ENCODE measurements at regions not wholly inside any gene's neighbourhood (a gene's known extent, or its start where the extent isn't known, plus 50 kb on each side); places are given as distances from the start of the nearest gene placed in this dataset.

DNA sequence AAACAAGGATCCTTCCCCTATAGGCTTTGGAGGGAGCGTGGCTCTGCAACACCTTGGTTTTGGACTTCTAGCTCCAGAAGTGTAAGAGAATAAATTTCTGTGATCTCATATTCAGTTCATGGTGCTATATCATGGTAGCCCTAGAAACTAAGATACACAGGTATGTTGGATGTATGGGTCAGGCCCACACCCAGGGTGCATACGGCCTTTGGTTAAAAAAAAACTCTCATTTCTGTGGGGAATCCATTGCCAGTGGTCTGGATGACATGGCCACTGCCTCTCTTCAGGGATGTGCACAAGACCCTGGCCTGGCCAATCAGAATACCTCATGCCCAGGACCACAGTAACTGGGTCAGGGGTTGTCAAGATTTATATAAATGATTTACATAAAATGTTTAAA is 56.8 kb upstream of the CD34 start:
- no peak for DNase-seq
- Mint-ChIP-seq H3K4me3 (no peak overlapping the region), H3K36me3 (ENCODE audit: low read depth) (no peaks in the 10 kb centered on the region), H3K27ac (no peak overlapping the region), H3K27me3 (peaks cover 7% of the 10 kb centered on the region), H3K9me3 (no peaks in the 10 kb centered on the region), H3K4me1 (ENCODE audit: low read depth) (peaks cover 1% of the 10 kb centered on the region)
- no peak for TF ChIP-seq CTCF (IDR thresholded peaks at IDR 0.05)
- POLR2A ChIA-PET: no interaction called here
- intact Hi-C loops (cut with micrococcal nuclease): no loop called here
- ATAC-seq: no peak
- CTCF ChIA-PET: interaction anchor here (0.7 kb wide), 1 partner anchor 147 kb away, joined by 3 read pairs; no protein-coding TSS in a partner anchor

DNA sequence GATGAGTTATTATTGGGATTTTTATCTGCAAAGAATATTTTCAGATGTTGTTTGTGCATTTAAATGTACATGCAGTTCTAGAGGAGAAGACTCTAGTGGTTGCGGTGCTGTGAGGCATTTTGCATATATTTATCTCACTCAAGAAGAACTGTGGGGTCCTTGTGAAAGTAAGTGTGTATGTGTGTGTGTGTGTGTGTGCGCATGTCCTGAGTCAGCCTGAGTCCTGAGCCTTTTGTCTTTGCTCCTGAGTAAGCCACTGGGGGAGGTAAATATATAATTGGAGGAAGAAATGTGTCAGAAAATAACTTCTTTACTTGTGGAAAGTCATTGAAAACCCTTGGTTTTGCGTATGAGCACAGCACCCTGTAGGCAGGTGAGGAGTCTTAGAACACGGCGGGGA is 55.6 kb upstream of the CD34 start:
- ChIA-PET POLR2A (no interaction called here), CTCF (no interaction called here)
- H3K36me3 Mint-ChIP-seq (ENCODE audit: low read depth): no peaks in the 10 kb centered on the region
- H3K4me3 Mint-ChIP-seq: no peak overlapping the region
- peaks cover 5% of the 10 kb centered on the region for H3K27me3 Mint-ChIP-seq
- no peaks in the 10 kb centered on the region for H3K9me3 Mint-ChIP-seq
- TF ChIP-seq CTCF (IDR thresholded peaks at IDR 0.05): no peak
- DNase-seq (no peak), ATAC-seq (no peak)
- intact Hi-C loops (cut with micrococcal nuclease): no loop called here
- peaks cover 4% of the 10 kb centered on the region for H3K4me1 Mint-ChIP-seq (ENCODE audit: low read depth)
- H3K27ac Mint-ChIP-seq: no peak overlapping the region

DNA sequence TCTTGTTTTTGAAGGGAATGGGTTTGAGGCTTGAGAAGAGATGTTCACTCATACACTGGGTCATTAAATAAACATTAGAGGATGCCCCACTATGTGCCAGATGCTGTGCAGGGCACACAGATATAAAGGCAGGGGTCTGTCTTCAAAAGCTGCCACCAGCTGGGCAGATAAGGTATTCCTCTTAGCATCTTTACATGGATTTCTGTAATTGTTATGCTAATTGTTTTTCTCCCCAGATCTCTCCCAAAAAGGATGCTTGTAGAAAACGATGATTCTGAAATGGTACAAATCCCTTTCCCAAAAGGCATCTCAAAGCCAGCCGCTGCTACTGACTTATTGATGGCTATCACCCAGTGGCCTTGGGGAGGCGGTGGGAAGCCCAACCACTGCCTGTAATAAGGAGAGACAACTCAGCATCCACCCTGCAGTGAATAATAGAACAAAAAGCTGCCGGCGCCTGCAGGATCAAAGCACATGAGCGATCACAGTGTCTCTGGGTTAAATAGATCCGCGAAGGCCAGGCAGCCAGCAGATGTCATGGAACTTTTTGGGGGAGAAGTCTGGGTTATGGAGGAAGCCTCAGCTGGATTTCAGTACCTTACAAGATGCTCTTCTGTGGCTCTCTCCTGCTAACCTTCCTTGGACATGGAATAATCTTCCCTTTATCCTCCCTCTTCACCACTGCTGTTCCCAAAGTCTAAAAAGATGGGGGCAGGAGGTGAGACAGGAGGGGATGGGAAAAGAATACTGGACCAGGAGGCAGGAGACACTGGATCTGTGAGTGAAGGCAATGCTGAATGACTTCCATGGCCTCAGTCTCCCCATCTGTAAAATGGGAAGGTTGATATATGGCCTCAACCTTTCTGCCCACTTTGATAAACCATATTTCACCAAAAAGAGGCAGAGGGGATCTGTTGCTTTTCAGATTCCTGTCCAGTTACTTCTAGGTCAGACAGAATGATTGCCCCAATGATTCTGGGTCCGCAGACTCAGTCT is 54.8 kb upstream of the CD34 start:
- no peak overlapping the region for H3K4me3 Mint-ChIP-seq
- ChIA-PET CTCF (interaction anchor here (0.8 to 10.0 kb wide), 5 partner anchors 69 to 168 kb away, joined by 3 to 253 read pairs (median 41); no protein-coding TSS in a partner anchor), POLR2A (no interaction called here)
- ATAC-seq: no peak
- H3K27me3 Mint-ChIP-seq: peaks cover 10% of the 10 kb centered on the region
- H3K4me1 Mint-ChIP-seq (ENCODE audit: low read depth): peaks cover 4% of the 10 kb centered on the region
- H3K9me3 Mint-ChIP-seq: no peaks in the 10 kb centered on the region
- H3K36me3 Mint-ChIP-seq (ENCODE audit: low read depth): no peaks in the 10 kb centered on the region
- intact Hi-C loops (cut with micrococcal nuclease): no loop called here
- DNase-seq: no peak
- no peak overlapping the region for H3K27ac Mint-ChIP-seq
- TF ChIP-seq CTCF (IDR thresholded peaks at IDR 0.05): no peak

DNA sequence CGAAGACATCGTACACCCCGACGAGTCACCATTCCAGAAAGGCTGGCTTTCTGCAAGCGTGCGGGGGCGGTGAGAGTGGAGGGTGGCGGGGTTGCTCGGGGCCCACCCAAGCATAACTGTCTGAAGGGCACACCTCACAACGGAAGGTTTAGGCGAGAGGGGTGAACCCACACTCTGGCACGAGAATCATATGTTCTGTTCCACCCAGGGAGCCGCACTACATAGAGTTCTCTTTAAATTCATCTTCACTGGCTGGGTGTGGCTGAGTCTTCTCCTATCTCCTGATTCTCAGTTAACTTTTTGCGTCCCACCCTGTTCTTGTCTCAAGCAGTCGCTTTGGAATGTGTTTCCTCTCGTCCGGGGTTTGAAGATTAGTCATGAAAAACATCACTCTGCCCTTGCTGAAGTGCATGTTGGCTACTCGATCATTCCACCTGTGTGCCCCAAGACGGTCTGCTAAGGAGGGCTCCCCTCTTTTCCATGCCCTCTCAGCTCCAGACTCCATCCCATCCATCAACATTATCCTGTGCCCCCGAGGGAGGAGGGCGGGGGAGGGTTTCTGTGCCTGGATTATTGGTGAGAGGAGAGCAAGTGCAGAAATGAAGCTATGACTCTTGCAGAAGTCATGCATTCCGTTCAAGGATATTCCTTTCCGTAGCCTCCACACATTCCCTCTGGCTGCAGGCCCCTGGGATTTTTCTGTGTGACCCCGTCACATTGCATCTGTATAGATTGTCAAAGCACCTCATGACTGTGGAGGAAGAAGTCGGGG is 53.5 kb upstream of the CD34 start:
- CTCF ChIA-PET: interaction anchor here (0.6 to 10.0 kb wide), 19 partner anchors 10 to 453 kb away, joined by 3 to 253 read pairs (median 5); no protein-coding TSS in a partner anchor
- Mint-ChIP-seq H3K9me3 (no peaks in the 10 kb centered on the region), H3K27ac (no peak overlapping the region), H3K36me3 (ENCODE audit: low read depth) (no peaks in the 10 kb centered on the region), H3K4me3 (no peak overlapping the region), H3K27me3 (peaks cover 21% of the 10 kb centered on the region), H3K4me1 (ENCODE audit: low read depth) (peaks cover 4% of the 10 kb centered on the region)
- no peak for ATAC-seq
- intact Hi-C loops (cut with micrococcal nuclease): loop anchor here (5.0 kb wide), 2 partner anchors 62 to 137 kb away; no protein-coding TSS in a partner anchor
- POLR2A ChIA-PET: no interaction called here
- DNase-seq: no peak
- TF ChIP-seq CTCF (IDR thresholded peaks at IDR 0.05): no peak

Measured in activated CD8-positive, alpha-beta T cell treated with anti-CD3 and anti-CD28 coated beads for 36 hours (primary cell).